H54 (cell line): ENCODE measurements at regions not wholly inside any gene's neighbourhood (a gene's known extent, or its start where the extent isn't known, plus 50 kb on each side); places are given as distances from the start of the nearest gene placed in this dataset.

Source experiments
- DNase-seq: peaks from one replicate; pipeline ENCODE4 v3.0.0; 2011; ENCODE audit warnings: low spot score, mixed read lengths; ENCODE audit not compliant: insufficient read length
- FAIRE-seq: peaks from 3 replicates; lab custom pipeline; 2011; peaks lifted over from hg19 to GRCh38; lab: Jason Lieb, UNC
- POLR2A ChIP-seq: IDR thresholded peaks from 2 replicates; pipeline ENCODE4 v1.6.1; 2011; ENCODE audit warnings: low read depth, mild to moderate bottlenecking, low read length

- DNase-seq = no peak
- TF ChIP-seq POLR2A = no peak
- FAIRE-seq = no peak
These were observed 101.6 kb downstream of the AASDHPPT start for GRCh38 chr11:106179048-106179447.

GRCh38 chr11:106186630-106187029 lies 109.2 kb downstream of the AASDHPPT start:
- DNase-seq = no peak
- no peak for TF ChIP-seq POLR2A
- FAIRE-seq = no peak

GRCh38 chr11:106187860-106188456 lies 110.5 kb downstream of the AASDHPPT start:
- no peak for TF ChIP-seq POLR2A

GRCh38 chr11:106193956-106194355 lies 116.5 kb downstream of the AASDHPPT start:
- no peak for TF ChIP-seq POLR2A
- no peak for DNase-seq
- FAIRE-seq = no peak

More at GRCh38 chr11:106187860-106188456, 110.5 kb downstream of the AASDHPPT start:
- FAIRE-seq (no peak), DNase-seq (no peak)

- no peak for TF ChIP-seq POLR2A
- DNase-seq (no peak), FAIRE-seq (no peak)
These were observed 120.0 kb downstream of the AASDHPPT start for GRCh38 chr11:106197438-106197837.

GRCh38 chr11:106202935-106203620 lies 125.6 kb downstream of the AASDHPPT start:
- FAIRE-seq (no peak), DNase-seq (no peak)
- TF ChIP-seq POLR2A = no peak

- DNase-seq (no peak), FAIRE-seq (no peak)
- TF ChIP-seq POLR2A = no peak
These were observed 131.3 kb downstream of the AASDHPPT start for GRCh38 chr11:106208760-106209159.

- DNase-seq (no peak), FAIRE-seq (no peak)
- no peak for TF ChIP-seq POLR2A
These were observed 134.6 kb downstream of the AASDHPPT start for GRCh38 chr11:106212081-106212480.

- FAIRE-seq (no peak), DNase-seq (no peak)
- no peak for TF ChIP-seq POLR2A
These were observed 138.8 kb downstream of the AASDHPPT start for GRCh38 chr11:106216281-106216680.

GRCh38 chr11:106217456-106217855 lies 140.0 kb downstream of the AASDHPPT start:
- FAIRE-seq (no peak), DNase-seq (no peak)
- TF ChIP-seq POLR2A = no peak

- TF ChIP-seq POLR2A = no peak
- no peak for FAIRE-seq
- DNase-seq = no peak
These were observed 140.6 kb downstream of the AASDHPPT start for GRCh38 chr11:106218106-106218505.

GRCh38 chr11:106222626-106223025 lies 145.2 kb downstream of the AASDHPPT start:
- FAIRE-seq (no peak), DNase-seq (no peak)
- no peak for TF ChIP-seq POLR2A

- TF ChIP-seq POLR2A = no peak
- no peak for FAIRE-seq
- no peak for DNase-seq
These were observed 146.7 kb downstream of the AASDHPPT start for GRCh38 chr11:106224172-106224571.

- no peak for TF ChIP-seq POLR2A
- no peak for FAIRE-seq
- no peak for DNase-seq
These were observed 151.5 kb downstream of the AASDHPPT start for GRCh38 chr11:106228996-106229395.

- FAIRE-seq (no peak), DNase-seq (no peak)
- no peak for TF ChIP-seq POLR2A
These were observed 154.1 kb downstream of the AASDHPPT start for GRCh38 chr11:106231591-106231990.
